Ishikawa (cell line): ENCODE measurements at regions not wholly inside any gene's neighbourhood (a gene's known extent, or its start where the extent isn't known, plus 50 kb on each side); places are given as distances from the start of the nearest gene placed in this dataset.

ENCODE experiments used
- CEBPB ChIP-seq: IDR thresholded peaks from 2 replicates; pipeline ENCODE4 v1.6.1; 2012
- CREB1 ChIP-seq: IDR thresholded peaks from 2 replicates; pipeline ENCODE4 v1.6.1; 2012; ENCODE audit warnings: low read depth
- EP300 ChIP-seq: IDR thresholded peaks from 2 replicates; pipeline ENCODE4 v1.6.1; 2012; ENCODE audit warnings: borderline replicate concordance
- FOXM1 ChIP-seq: IDR thresholded peaks from 2 replicates; pipeline ENCODE4 v1.6.1; 2012; ENCODE audit warnings: low read depth, borderline replicate concordance
- MAX ChIP-seq: IDR thresholded peaks from 2 replicates; pipeline ENCODE4 v1.6.1; 2012
- NFIC ChIP-seq: IDR thresholded peaks from 2 replicates; pipeline ENCODE4 v1.6.1; 2012
- RAD21 ChIP-seq: IDR thresholded peaks from 2 replicates; pipeline ENCODE4 v1.6.1; 2012; ENCODE audit warnings: low read depth
- REST ChIP-seq: IDR thresholded peaks from 2 replicates; pipeline ENCODE4 v1.6.1; 2012; ENCODE audit warnings: low read depth, mild to moderate bottlenecking
- TAF1 ChIP-seq: IDR thresholded peaks from 2 replicates; pipeline ENCODE4 v1.6.1; 2012; ENCODE audit warnings: low read depth, mild to moderate bottlenecking
- TCF12 ChIP-seq: IDR thresholded peaks from 2 replicates; pipeline ENCODE4 v1.6.1; 2012; ENCODE audit warnings: low read depth
- TEAD4 ChIP-seq: IDR thresholded peaks from 2 replicates; pipeline ENCODE4 v1.6.1; 2012
- YY1 ChIP-seq: IDR thresholded peaks from 2 replicates; pipeline ENCODE4 v1.6.1; 2012; ENCODE audit warnings: low read depth
- ZBTB7A ChIP-seq: IDR thresholded peaks from 2 replicates; pipeline ENCODE4 v1.6.1; 2012; ENCODE audit warnings: low read depth
- TF ChIP-seq, protein P1 (sequence below): IDR thresholded peaks from 2 replicates; pipeline ENCODE4 v1.6.1; 2012

DNA sequence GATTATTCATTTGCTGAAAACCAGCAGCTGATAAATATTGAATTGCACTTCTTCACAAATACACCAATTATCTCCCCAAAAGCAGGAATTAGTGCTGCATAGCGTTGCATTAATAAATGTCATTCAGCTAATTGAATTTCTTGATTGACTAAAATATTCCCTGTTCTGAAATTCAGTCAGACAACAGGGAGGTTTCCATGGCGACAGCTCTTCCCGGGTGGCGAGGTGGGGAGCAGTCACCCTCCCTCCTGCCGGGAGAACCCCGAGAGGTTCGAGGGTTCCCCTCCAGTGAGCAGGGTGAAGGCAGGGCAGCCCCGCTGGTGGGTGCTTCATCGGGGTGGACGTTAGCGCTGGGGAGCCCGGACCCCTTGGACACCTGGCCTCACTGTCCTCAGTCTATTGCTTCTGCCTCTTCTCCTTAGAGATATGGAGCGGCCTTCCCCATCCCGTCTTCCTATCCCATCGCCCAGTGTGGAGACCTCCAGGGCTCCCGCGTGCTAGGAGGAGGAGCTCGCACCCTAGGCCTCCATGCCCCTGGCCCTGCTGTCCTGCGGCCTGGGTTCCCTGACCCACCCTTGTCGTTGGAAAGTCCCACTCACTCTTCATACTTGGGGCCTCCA lies 983.5 kb downstream of the BRD1 start:
- no peak for TF ChIP-seq RAD21
- no peak for TF ChIP-seq YY1
- TF ChIP-seq REST: no peak
- TF ChIP-seq EP300: no peak
- TF ChIP-seq ZBTB7A: no peak
- no peak for TF ChIP-seq TCF12
- no peak for TF ChIP-seq MAX
- TF ChIP-seq CEBPB: no peak
- no peak for TF ChIP-seq TAF1
- no peak for TF ChIP-seq CREB1
- TF ChIP-seq TEAD4: no peak
- TF ChIP-seq, protein P1, sequence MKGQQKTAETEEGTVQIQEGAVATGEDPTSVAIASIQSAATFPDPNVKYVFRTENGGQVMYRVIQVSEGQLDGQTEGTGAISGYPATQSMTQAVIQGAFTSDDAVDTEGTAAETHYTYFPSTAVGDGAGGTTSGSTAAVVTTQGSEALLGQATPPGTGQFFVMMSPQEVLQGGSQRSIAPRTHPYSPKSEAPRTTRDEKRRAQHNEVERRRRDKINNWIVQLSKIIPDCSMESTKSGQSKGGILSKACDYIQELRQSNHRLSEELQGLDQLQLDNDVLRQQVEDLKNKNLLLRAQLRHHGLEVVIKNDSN: no peak
- TF ChIP-seq FOXM1: no peak
- no peak for TF ChIP-seq NFIC
